Nephron progenitor cell (in vitro differentiated cells): ENCODE measurements at regions not wholly inside any gene's neighbourhood (a gene's known extent, or its start where the extent isn't known, plus 50 kb on each side); places are given as distances from the start of the nearest gene placed in this dataset.

Experiments
- DNase-seq: peaks from one replicate; pipeline ENCODE4 v3.0.0; 2021
- H3K27ac Mint-ChIP-seq: 2 replicates; pipeline ENCODE4 v1.8.0; 2021; ENCODE audit warnings: mild to moderate bottlenecking, moderate library complexity, mixed read lengths
- H3K27me3 Mint-ChIP-seq: 2 replicates; pipeline ENCODE4 v1.8.0; 2021; ENCODE audit warnings: mild to moderate bottlenecking, low read depth, mixed read lengths; ENCODE audit not compliant: poor library complexity
- H3K36me3 Mint-ChIP-seq: 2 replicates; pipeline ENCODE4 v1.8.0; 2021; ENCODE audit warnings: low read depth, mixed read lengths
- H3K4me1 Mint-ChIP-seq: 2 replicates; pipeline ENCODE4 v1.8.0; 2021; ENCODE audit warnings: mixed read lengths
- H3K4me3 Mint-ChIP-seq: 2 replicates; pipeline ENCODE4 v1.8.0; 2021; ENCODE audit warnings: mild to moderate bottlenecking, moderate library complexity, mixed read lengths
- H3K9me3 Mint-ChIP-seq: 2 replicates; pipeline ENCODE4 v1.8.0; 2021; ENCODE audit warnings: mild to moderate bottlenecking, moderate library complexity, mixed read lengths
- TF ChIP-seq, protein P1 (sequence below): fragments of 200-600 bp; sonication (generic); IDR thresholded peaks from 2 replicates; pipeline ENCODE4 v1.5.0; 2021; ENCODE audit warnings: antibody characterized with exemption

DNA sequence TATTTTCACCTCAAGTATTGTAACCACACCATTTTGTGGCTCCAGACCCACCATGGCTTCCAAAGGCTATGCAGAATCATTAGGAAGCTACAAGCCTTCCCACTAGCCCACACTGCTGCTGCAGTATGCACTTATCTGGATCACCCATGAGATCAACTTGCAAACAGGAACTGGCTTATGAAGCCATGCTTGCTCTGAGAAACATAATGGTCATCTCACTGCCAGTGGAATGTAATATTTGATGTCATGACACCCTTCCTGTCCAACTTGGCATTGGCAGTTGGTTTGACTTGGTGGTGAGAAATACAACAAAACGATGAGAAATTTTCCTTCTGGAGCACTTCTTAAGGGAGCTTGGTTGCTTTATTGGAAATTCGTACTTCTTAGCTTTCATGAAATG is 69.3 kb upstream of the FRMD6 start:
- H3K36me3 Mint-ChIP-seq: no peaks in the 10 kb centered on the region
- no peak for DNase-seq
- TF ChIP-seq, protein P1, sequence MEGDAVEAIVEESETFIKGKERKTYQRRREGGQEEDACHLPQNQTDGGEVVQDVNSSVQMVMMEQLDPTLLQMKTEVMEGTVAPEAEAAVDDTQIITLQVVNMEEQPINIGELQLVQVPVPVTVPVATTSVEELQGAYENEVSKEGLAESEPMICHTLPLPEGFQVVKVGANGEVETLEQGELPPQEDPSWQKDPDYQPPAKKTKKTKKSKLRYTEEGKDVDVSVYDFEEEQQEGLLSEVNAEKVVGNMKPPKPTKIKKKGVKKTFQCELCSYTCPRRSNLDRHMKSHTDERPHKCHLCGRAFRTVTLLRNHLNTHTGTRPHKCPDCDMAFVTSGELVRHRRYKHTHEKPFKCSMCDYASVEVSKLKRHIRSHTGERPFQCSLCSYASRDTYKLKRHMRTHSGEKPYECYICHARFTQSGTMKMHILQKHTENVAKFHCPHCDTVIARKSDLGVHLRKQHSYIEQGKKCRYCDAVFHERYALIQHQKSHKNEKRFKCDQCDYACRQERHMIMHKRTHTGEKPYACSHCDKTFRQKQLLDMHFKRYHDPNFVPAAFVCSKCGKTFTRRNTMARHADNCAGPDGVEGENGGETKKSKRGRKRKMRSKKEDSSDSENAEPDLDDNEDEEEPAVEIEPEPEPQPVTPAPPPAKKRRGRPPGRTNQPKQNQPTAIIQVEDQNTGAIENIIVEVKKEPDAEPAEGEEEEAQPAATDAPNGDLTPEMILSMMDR: no peak
- H3K27me3 Mint-ChIP-seq: peaks cover 3% of the 10 kb centered on the region
- no peaks in the 10 kb centered on the region for H3K4me1 Mint-ChIP-seq
- no peaks in the 10 kb centered on the region for H3K9me3 Mint-ChIP-seq
- no peak overlapping the region for H3K4me3 Mint-ChIP-seq
- H3K27ac Mint-ChIP-seq: no peak overlapping the region

DNA sequence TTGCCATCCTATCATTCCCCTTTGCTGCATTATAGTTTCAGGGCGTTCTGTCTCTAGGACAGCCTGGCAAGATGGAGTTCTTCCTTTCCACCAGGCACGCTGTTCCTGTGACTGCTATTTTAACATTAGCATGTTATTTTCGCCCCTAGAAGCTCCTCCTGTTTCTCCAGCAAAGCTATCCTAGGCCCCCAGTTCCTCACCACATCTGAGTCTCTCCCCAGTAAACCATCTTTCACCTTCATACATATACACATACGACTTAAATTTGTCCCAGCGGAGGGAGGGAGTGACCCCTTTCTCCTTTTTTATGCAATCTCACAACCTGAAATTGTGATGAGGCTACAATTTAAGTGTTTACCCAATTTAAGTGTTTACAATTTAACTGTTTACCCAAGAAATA is 66.7 kb upstream of the FRMD6 start:
- Mint-ChIP-seq H3K27ac (no peak overlapping the region), H3K4me1 (peaks cover 6% of the 10 kb centered on the region), H3K4me3 (no peak overlapping the region), H3K9me3 (no peaks in the 10 kb centered on the region), H3K27me3 (peaks cover 3% of the 10 kb centered on the region), H3K36me3 (no peaks in the 10 kb centered on the region)
- TF ChIP-seq, protein P1: no peak
- no peak for DNase-seq

DNA sequence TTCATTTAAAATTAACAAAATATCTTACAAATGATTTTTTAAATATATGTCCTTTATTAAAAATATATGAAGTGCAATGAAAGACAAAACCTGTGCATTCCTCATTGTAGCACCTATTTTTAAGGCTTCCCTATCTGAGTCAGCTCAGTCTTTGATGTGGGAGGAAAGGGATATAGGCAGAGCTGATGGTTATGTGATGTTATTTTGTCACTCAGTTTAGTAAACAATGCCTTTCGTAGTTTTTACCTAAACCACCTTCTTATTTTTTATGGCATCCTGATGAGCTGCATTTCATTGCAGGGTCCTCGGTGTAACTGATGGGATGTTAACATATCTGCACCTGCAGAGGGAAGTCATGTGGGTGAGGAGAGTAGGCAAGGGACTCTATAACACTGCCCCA is 58.9 kb upstream of the FRMD6 start:
- Mint-ChIP-seq H3K27ac (no peak overlapping the region), H3K4me1 (peaks cover 26% of the 10 kb centered on the region), H3K9me3 (no peaks in the 10 kb centered on the region), H3K36me3 (no peaks in the 10 kb centered on the region), H3K27me3 (no peaks in the 10 kb centered on the region), H3K4me3 (no peak overlapping the region)
- no peak for DNase-seq
- TF ChIP-seq, protein P1: no peak

DNA sequence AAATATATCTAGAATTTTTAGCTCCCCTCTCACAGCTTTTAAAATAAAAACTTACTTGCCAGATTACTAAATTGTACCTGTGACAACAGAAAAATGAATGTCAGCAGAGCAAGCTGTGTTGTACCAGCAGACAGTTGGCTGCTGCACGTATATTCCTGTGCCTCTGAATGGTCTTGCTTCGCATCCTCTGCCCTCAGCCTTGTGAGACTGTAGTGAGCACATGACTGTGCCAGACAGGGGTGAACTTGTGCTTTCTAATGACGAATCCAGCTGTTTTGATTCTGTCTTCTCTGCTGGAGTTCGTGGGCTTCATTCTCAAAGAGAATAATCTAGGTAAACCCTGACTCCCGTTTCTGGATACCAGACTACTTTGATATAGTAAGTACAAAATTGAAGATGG is 58.3 kb upstream of the FRMD6 start:
- H3K36me3 Mint-ChIP-seq: no peaks in the 10 kb centered on the region
- TF ChIP-seq, protein P1: no peak
- no peaks in the 10 kb centered on the region for H3K9me3 Mint-ChIP-seq
- peaks cover 24% of the 10 kb centered on the region for H3K4me1 Mint-ChIP-seq
- H3K27me3 Mint-ChIP-seq: no peaks in the 10 kb centered on the region
- H3K4me3 Mint-ChIP-seq: no peak overlapping the region
- no peak for DNase-seq
- H3K27ac Mint-ChIP-seq: no peak overlapping the region

DNA sequence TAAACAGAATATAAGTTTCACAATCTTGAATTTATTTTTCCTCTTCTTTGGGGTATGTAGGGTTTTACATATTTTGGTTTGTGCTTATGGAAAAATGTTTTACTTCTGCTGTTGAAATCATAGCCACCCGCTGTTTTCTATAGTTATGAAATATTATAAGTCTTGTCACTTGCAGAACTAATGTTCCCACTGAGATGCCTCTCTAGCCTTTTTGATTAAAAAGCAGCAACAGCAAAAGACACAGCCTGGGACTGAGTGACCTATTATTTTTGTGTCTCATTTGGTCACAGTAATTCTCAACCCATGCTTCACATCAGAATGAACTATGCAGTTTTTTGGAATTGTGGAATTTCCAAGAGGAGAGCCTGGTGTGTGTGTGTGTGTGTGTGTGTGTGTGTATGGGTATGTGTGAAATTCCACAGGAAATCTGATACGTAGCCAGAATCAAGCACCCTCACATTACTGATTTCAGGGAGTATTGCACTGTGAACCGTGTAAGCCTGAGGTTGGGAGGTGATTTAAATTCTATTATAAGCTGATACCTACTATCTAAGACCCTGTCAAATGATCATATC is 55.7 kb upstream of the FRMD6 start:
- Mint-ChIP-seq H3K4me3 (no peak overlapping the region), H3K27ac (peak overlapping the region; percentile 12), H3K4me1 (peaks cover 11% of the 10 kb centered on the region), H3K36me3 (no peaks in the 10 kb centered on the region), H3K27me3 (no peaks in the 10 kb centered on the region), H3K9me3 (no peaks in the 10 kb centered on the region)
- DNase-seq: peak; percentile 12
- TF ChIP-seq, protein P1: no peak

DNA sequence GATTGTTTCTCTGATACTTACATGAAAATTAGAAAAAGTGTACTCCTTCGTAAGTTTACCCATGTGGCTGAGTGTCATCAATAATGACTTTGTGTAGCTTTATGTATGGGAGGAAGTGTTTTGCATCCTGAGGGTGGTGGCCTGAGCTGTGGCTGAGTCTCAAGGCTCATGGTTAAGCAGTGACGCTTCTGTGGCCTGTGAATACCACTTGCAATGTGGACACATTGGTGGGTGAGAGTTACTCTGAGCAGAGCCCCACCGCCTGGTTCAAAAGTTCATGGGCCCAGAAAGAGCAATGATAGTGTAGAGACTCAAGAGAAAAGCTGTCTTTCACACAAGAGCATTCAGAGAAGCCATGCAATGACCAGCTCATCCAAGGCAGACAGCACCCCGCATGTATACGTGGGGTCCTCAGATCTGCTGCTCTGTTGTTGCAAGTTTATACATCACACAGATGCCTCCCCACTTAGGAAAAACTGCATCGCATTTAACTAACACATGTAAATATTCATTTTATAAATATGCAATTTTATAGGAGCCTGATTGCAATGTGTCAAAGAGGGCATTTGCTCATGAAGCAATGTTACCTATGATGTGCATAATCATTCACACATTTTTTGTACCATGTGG is 55.1 kb upstream of the FRMD6 start:
- no peak overlapping the region for H3K27ac Mint-ChIP-seq
- H3K4me3 Mint-ChIP-seq: no peak overlapping the region

More for the DNA sequence above, 55.1 kb upstream of the FRMD6 start:
- DNase-seq: no peak
- Mint-ChIP-seq H3K36me3 (no peaks in the 10 kb centered on the region), H3K9me3 (no peaks in the 10 kb centered on the region), H3K4me1 (peaks cover 10% of the 10 kb centered on the region), H3K27me3 (no peaks in the 10 kb centered on the region)
- TF ChIP-seq, protein P1: no peak
